H9 (cell line): ENCODE measurements at regions not wholly inside any gene's neighbourhood (a gene's known extent, or its start where the extent isn't known, plus 50 kb on each side); places are given as distances from the start of the nearest gene placed in this dataset.

Source experiments
- DNase-seq: peaks from one replicate; pipeline ENCODE4 v3.0.0-alpha.2; 2017
- H2AFZ ChIP-seq: one replicate; pipeline ENCODE4 v1.6.1; 2013; ENCODE audit warnings: mild to moderate bottlenecking, low read length, control low read depth, moderate library complexity
- H2AK5ac ChIP-seq: 2 replicates; pipeline ENCODE4 v1.6.1; 2013; ENCODE audit warnings: low read length, control low read depth, mixed read lengths; ENCODE audit not compliant: insufficient read length
- H2BK120ac ChIP-seq: one replicate; pipeline ENCODE4 v1.6.1; 2013; ENCODE audit warnings: low read depth, mild to moderate bottlenecking, low read length, control low read depth, inconsistent platforms; ENCODE audit not compliant: poor library complexity, severe bottlenecking
- H2BK12ac ChIP-seq: 2 replicates; pipeline ENCODE4 v1.6.1; 2013; ENCODE audit warnings: low read length, control low read depth, mixed read lengths, low read depth; ENCODE audit not compliant: insufficient read length
- H2BK15ac ChIP-seq: 2 replicates; pipeline ENCODE4 v1.6.1; 2013; ENCODE audit warnings: low read depth, low read length, control low read depth
- H2BK20ac ChIP-seq: one replicate; pipeline ENCODE4 v1.6.1; 2013; ENCODE audit warnings: low read depth, mild to moderate bottlenecking, low read length, control low read depth, inconsistent platforms; ENCODE audit not compliant: poor library complexity, severe bottlenecking
- H2BK5ac ChIP-seq: 2 replicates; pipeline ENCODE4 v1.6.1; 2013; ENCODE audit warnings: low read length, control low read depth, mixed read lengths; ENCODE audit not compliant: insufficient read length
- H3K14ac ChIP-seq: 2 replicates; pipeline ENCODE4 v1.6.1; 2013; ENCODE audit warnings: low read length, control low read depth; ENCODE audit not compliant: insufficient read depth
- H3K18ac ChIP-seq: 2 replicates; pipeline ENCODE4 v1.6.1; 2013; ENCODE audit warnings: low read depth, mild to moderate bottlenecking, mixed read lengths, low read length, control low read depth; ENCODE audit not compliant: insufficient read length
- H3K23ac ChIP-seq: 2 replicates; pipeline ENCODE4 v1.6.1; 2013; ENCODE audit warnings: low read length, control low read depth, mixed read lengths, low read depth; ENCODE audit not compliant: insufficient read length
- H3K23me2 ChIP-seq: 2 replicates; pipeline ENCODE4 v1.6.1; 2013; ENCODE audit warnings: low read depth, mild to moderate bottlenecking, mixed read lengths, low read length, control low read depth; ENCODE audit not compliant: insufficient read length, poor library complexity, severe bottlenecking
- H3K27ac ChIP-seq: 2 replicates; pipeline ENCODE4 v1.5.1; 2013; ENCODE audit warnings: low read length, control low read depth, mixed read lengths, low read depth; ENCODE audit not compliant: insufficient read length
- H3K27me3 ChIP-seq: 2 replicates; pipeline ENCODE4 v1.6.1; 2013; ENCODE audit warnings: low read length, control low read depth, inconsistent platforms; ENCODE audit not compliant: insufficient read depth
- H3K4ac ChIP-seq: 2 replicates; pipeline ENCODE4 v1.6.1; 2013; ENCODE audit warnings: low read depth, mild to moderate bottlenecking, control low read depth, inconsistent platforms, low read length, moderate library complexity
- H3K4me1 ChIP-seq: 2 replicates; pipeline ENCODE4 v1.6.1; 2013; ENCODE audit warnings: low read length, control low read depth, inconsistent platforms; ENCODE audit not compliant: insufficient read depth
- H3K4me2 ChIP-seq: 2 replicates; pipeline ENCODE4 v1.6.1; 2013; ENCODE audit warnings: low read length, control low read depth, mixed read lengths; ENCODE audit not compliant: insufficient read length, insufficient read depth
- H3K56ac ChIP-seq: 2 replicates; pipeline ENCODE4 v1.6.1; 2013; ENCODE audit warnings: low read depth, mild to moderate bottlenecking, mixed read lengths, low read length, control low read depth; ENCODE audit not compliant: insufficient read length
- H3K79me1 ChIP-seq: 2 replicates; pipeline ENCODE4 v1.6.1; 2013; ENCODE audit warnings: low read depth, mild to moderate bottlenecking, moderate library complexity, low read length, control low read depth, inconsistent platforms; ENCODE audit not compliant: insufficient read depth, poor library complexity, severe bottlenecking
- H3K79me2 ChIP-seq: 2 replicates; pipeline ENCODE4 v1.6.1; 2013; ENCODE audit warnings: low read length, control low read depth, inconsistent platforms; ENCODE audit not compliant: insufficient read depth
- H3K9ac ChIP-seq: 2 replicates; pipeline ENCODE4 v1.6.1; 2013; ENCODE audit warnings: low read length, control low read depth, mixed read lengths; ENCODE audit not compliant: insufficient read length; ENCODE audit errors: extremely low read depth
- H3K9me3 ChIP-seq: one replicate; pipeline ENCODE4 v1.6.1; 2013; ENCODE audit warnings: low read depth, low read length, inconsistent platforms; ENCODE audit not compliant: control insufficient read depth
- H3T11ph ChIP-seq: one replicate; pipeline ENCODE4 v1.6.1; 2013; ENCODE audit warnings: mild to moderate bottlenecking, low read length, control low read depth, inconsistent platforms
- H4K20me1 ChIP-seq: one replicate; pipeline ENCODE4 v1.6.1; 2013; ENCODE audit not compliant: control insufficient read depth, insufficient read length, insufficient read depth
- H4K5ac ChIP-seq: 2 replicates; pipeline ENCODE4 v1.6.1; 2013; ENCODE audit warnings: low read depth, mild to moderate bottlenecking, mixed read lengths, low read length, control low read depth; ENCODE audit not compliant: insufficient read length
- H4K8ac ChIP-seq: replicated peaks from 2 replicates; pipeline ENCODE4 v1.6.1; 2013; ENCODE audit warnings: low read length, control low read depth, mixed read lengths, low read depth; ENCODE audit not compliant: insufficient read length
- H4K91ac ChIP-seq: 2 replicates; pipeline ENCODE4 v1.6.1; 2013; ENCODE audit warnings: low read depth, mild to moderate bottlenecking, moderate library complexity, mixed read lengths, low read length, control low read depth; ENCODE audit not compliant: insufficient read length
- H3K27ac Mint-ChIP-seq, 3 experiments: 2 replicates in 2 of 3; 3 replicates in 1 of 3; pipeline ENCODE4 v1.8.0; 2020 to 2021; ENCODE audit warnings: mixed read lengths in 3 of 3, mild to moderate bottlenecking in 1 of 3, moderate library complexity in 1 of 3
- H3K27me3 Mint-ChIP-seq: 2 replicates; pipeline ENCODE4 v1.8.0; 2021; ENCODE audit warnings: low read depth, mild to moderate bottlenecking, moderate library complexity, mixed read lengths
- H3K36me3 Mint-ChIP-seq, 3 experiments: 2 replicates in 2 of 3; 3 replicates in 1 of 3; pipeline ENCODE4 v1.8.0; 2020 to 2021; ENCODE audit warnings: low read depth in 3 of 3, mixed read lengths in 3 of 3; ENCODE audit not compliant: insufficient read depth in 1 of 3
- H3K4me1 Mint-ChIP-seq, 2 experiments: 2 replicates each; pipeline ENCODE4 v1.8.0; 2020; ENCODE audit warnings: mixed read lengths in 2 of 2
- H3K4me3 Mint-ChIP-seq, 2 experiments: 2 replicates in 1 of 2; 3 replicates in 1 of 2; pipeline ENCODE4 v1.8.0; 2020 to 2021; ENCODE audit warnings: mild to moderate bottlenecking in 2 of 2, mixed read lengths in 2 of 2, moderate library complexity in 1 of 2
- H3K9me3 Mint-ChIP-seq, 2 experiments: 2 replicates in 1 of 2; 3 replicates in 1 of 2; pipeline ENCODE4 v1.8.0; 2020; ENCODE audit warnings: mild to moderate bottlenecking in 2 of 2, mixed read lengths in 2 of 2, moderate library complexity in 1 of 2
- CTCF ChIP-seq: fragments of 200-600 bp; sonication (generic); conservative IDR thresholded peaks from 3 replicates; pipeline ENCODE4 v1.8.0; 2021; ENCODE audit warnings: antibody characterized with exemption, mild to moderate bottlenecking

GRCh38 chr14:49980027-49980426 lies 87.1 kb downstream of the ARF6 start:
- Histone ChIP-seq H2BK120ac (no peak overlapping the region), H3K79me2 (no peaks in the 10 kb centered on the region), H3K23me2 (no peaks in the 10 kb centered on the region), H2BK12ac (no peak overlapping the region), H3K4me2 (no peak overlapping the region), H3K56ac (no peak overlapping the region), H4K5ac (no peak overlapping the region), H3K9me3 (no peaks in the 10 kb centered on the region), H4K20me1 (no peaks in the 10 kb centered on the region), H3K18ac (no peak overlapping the region), H2BK20ac (no peak overlapping the region), H3K27ac (no peak overlapping the region), H4K8ac (no peak overlapping the region), H3K4ac (no peak overlapping the region), H3T11ph (no peak overlapping the region), H3K27me3 (no peaks in the 10 kb centered on the region; the same call in 1 of the 2 replicates), H4K91ac (no peak overlapping the region), H3K79me1 (no peaks in the 10 kb centered on the region), H2BK15ac (no peak overlapping the region), H2AK5ac (no peak overlapping the region), H2AFZ (no peak overlapping the region), H2BK5ac (no peak overlapping the region), H3K9ac (no peak overlapping the region), H3K23ac (no peak overlapping the region), H3K14ac (no peak overlapping the region), H3K4me1 (no peaks in the 10 kb centered on the region)
- TF ChIP-seq CTCF = no peak
- H3K9me3 Mint-ChIP-seq = no peaks in the 10 kb centered on the region
- DNase-seq = no peak
- H3K27me3 Mint-ChIP-seq = no peaks in the 10 kb centered on the region; the same call in 1 of the 2 replicates
- no peak overlapping the region for H3K27ac Mint-ChIP-seq
- H3K4me3 Mint-ChIP-seq = no peak overlapping the region
- H3K4me1 Mint-ChIP-seq = 0 out of 4 replicates have a peak, but pooled peaks cover 0 to 4% of the 10 kb centered on the region in 2 experiments
- no peaks in the 10 kb centered on the region for H3K36me3 Mint-ChIP-seq
